GM06990 (cell line): ENCODE measurements at regions not wholly inside any gene's neighbourhood (a gene's known extent, or its start where the extent isn't known, plus 50 kb on each side); places are given as distances from the start of the nearest gene placed in this dataset.
A peak's percentile ranks its signal among the peaks of the same experiment; 100 is the strongest.

ENCODE experiments used
- DNase-seq: peaks from one replicate; pipeline ENCODE4 v3.0.0-alpha.2; 2011; ENCODE audit not compliant: insufficient read length; ENCODE audit errors: extremely low read depth
- H3K27me3 ChIP-seq: replicated peaks from 2 replicates; pipeline ENCODE4 v1.6.0; 2011; ENCODE audit warnings: low read length; ENCODE audit not compliant: control insufficient read depth, insufficient read depth
- H3K36me3 ChIP-seq: 2 replicates; pipeline ENCODE4 v1.5.1; 2011; ENCODE audit warnings: low read length; ENCODE audit not compliant: control insufficient read depth, insufficient read depth
- H3K4me3 ChIP-seq: replicated peaks from 2 replicates; pipeline ENCODE4 v1.5.1; 2011; ENCODE audit warnings: low read depth, mild to moderate bottlenecking, control low read depth, low read length
- CTCF ChIP-seq: IDR thresholded peaks from 2 replicates; pipeline ENCODE4 v1.5.1; 2011; ENCODE audit warnings: low read length, control low read depth, mild to moderate bottlenecking, inconsistent platforms; ENCODE audit not compliant: insufficient read depth, poor library complexity, severe bottlenecking

DNA sequence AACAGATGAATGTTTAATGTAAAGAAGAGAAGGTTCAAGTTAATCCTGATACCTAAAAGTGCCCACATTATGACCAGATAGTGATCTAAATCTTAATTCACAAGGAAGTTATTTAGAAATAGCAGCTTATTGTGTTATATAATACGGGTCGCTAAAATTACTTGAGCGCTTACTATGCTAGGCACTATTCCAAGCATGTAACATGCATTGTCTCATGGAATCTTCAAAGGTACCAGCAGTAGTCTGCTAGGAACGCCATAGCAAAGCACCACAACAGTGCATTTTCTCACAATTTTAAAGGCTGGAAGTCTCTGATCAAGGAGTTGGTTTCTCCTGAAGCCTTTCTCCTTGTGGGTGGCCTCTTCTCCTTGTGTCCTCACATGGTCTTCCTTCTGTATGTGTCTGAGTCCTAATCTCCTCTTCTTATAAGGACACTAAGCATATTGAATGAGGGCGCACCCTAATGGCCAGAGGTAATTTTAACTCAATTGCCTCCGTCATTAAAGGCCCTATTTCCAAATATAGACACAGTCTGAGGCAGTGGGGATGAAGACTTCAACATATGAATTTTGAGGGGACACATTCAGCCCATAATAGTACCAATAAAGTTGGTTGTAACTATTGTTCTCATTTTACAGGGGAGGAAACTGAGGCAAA is 118.4 kb downstream of the LRRC30 start:
- Histone ChIP-seq H3K27me3 (no peaks in the 10 kb centered on the region), H3K36me3 (no peaks in the 10 kb centered on the region), H3K4me3 (no peak overlapping the region)
- no peak for DNase-seq
- no peak for TF ChIP-seq CTCF

- no peak overlapping the region for H3K4me3 ChIP-seq
- DNase-seq = no peak
- TF ChIP-seq CTCF = no peak
- no peaks in the 10 kb centered on the region for H3K36me3 ChIP-seq
- no peaks in the 10 kb centered on the region for H3K27me3 ChIP-seq
These were observed 128.3 kb downstream of the LRRC30 start for GRCh38 chr18:7358989-7359726.

- DNase-seq = peak; percentile 2
- Histone ChIP-seq H3K27me3 (no peaks in the 10 kb centered on the region), H3K4me3 (no peak overlapping the region), H3K36me3 (no peaks in the 10 kb centered on the region)
- TF ChIP-seq CTCF = no peak
These were observed 129.8 kb downstream of the LRRC30 start for GRCh38 chr18:7360606-7361170.

GRCh38 chr18:7363338-7363737 is 132.4 kb downstream of the LRRC30 start:
- no peak for TF ChIP-seq CTCF
- Histone ChIP-seq H3K27me3 (no peaks in the 10 kb centered on the region), H3K4me3 (no peak overlapping the region), H3K36me3 (no peaks in the 10 kb centered on the region)
- DNase-seq = no peak

GRCh38 chr18:7366597-7366996 is 135.7 kb downstream of the LRRC30 start:
- no peak for DNase-seq
- TF ChIP-seq CTCF = no peak
- Histone ChIP-seq H3K36me3 (no peaks in the 10 kb centered on the region), H3K4me3 (no peak overlapping the region), H3K27me3 (no peaks in the 10 kb centered on the region)
